ENCODE measurements at regions not wholly inside any gene's neighbourhood (a gene's known extent, or its start where the extent isn't known, plus 50 kb on each side); places are given as distances from the start of the nearest gene placed in this dataset.

GRCh38 chr2:128493880-128494279 lies 175.2 kb upstream of the HS6ST1 start:
- ATAC-seq (no peak), DNase-seq (no peak)
- H3K4me3 ChIP-seq, result no peak overlapping the region
- WGBS (ENCODE audit: insufficient coverage, low coverage, low lambda C conversion rate, missing lambda C conversion rate), result 67% methylated on average over 5 of the region's 15 CpGs
- intact Hi-C loops (cut with DNase I), result no loop called here
- H3K9me3 ChIP-seq, result no peaks in the 10 kb centered on the region
- H3K36me3 ChIP-seq, result no peaks in the 10 kb centered on the region
- TF ChIP-seq POLR2A (IDR thresholded peaks at IDR 0.05) (no peak), CTCF (IDR thresholded peaks at IDR 0.05) (no peak)
- H3K27me3 ChIP-seq, result no peaks in the 10 kb centered on the region
- no peak overlapping the region for H3K27ac ChIP-seq
- H3K4me1 ChIP-seq, result no peaks in the 10 kb centered on the region

DNA sequence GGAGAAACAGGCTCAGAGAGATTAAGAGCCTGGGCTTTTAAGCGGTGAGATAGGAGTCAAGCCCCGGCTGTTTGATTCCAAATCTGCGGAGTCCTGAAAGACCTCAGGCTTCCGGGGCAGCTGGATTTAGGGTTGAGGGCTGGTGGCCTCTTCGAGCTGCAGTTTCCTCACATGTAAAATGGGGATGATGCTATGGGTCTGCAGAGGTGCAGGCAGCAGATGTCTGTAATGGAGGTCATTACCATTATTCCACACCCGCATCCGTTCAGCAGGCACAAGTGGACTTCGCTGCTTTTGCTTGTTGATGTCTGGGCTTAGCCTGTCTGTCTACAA lies 175.6 kb upstream of the HS6ST1 start:
- WGBS (ENCODE audit: insufficient coverage, low coverage, low lambda C conversion rate, missing lambda C conversion rate), result 10% methylated on average over 2 of the region's 8 CpGs
- no peak overlapping the region for H3K4me3 ChIP-seq
- TF ChIP-seq POLR2A (IDR thresholded peaks at IDR 0.05) (no peak), CTCF (IDR thresholded peaks at IDR 0.05) (no peak)
- H3K4me1 ChIP-seq, result no peaks in the 10 kb centered on the region
- intact Hi-C loops (cut with DNase I), result no loop called here
- no peaks in the 10 kb centered on the region for H3K9me3 ChIP-seq
- DNase-seq, result no peak
- no peak for ATAC-seq
- H3K27ac ChIP-seq, result no peak overlapping the region
- H3K27me3 ChIP-seq, result no peaks in the 10 kb centered on the region
- H3K36me3 ChIP-seq, result no peaks in the 10 kb centered on the region

DNA sequence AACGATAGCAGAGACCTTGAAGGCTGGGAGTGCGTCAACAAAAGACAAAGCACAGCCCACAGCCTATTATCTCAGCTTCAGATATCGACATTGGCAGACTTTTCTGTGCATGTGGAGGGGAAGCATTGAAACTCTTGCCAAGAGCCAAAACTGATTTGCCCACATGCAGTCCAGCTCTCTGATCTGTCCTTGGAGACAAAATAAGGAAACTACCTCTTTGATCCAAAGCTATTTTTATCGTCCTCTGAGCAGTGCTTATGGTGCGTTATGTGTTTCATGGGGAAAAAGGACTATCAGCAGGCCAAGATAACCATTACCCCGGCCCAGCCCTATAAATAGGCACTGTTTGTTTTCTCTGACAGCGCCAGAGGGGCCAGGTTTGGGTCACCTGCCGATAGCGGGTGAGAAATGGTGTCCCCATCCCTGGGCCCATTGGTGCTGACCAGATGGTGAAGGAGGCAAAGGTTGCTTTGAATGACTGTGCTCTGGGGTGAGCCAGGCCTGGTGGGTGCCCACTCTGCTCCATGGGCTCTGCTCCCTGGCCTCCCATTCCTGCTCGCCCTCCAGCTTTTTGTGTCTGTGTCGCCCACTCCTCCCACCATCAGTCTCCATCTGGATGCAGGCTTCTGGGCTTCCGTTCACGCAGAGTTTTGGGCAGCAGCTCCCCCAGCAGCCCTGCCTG lies 176.1 kb upstream of the HS6ST1 start:
- WGBS (ENCODE audit: insufficient coverage, low coverage, low lambda C conversion rate, missing lambda C conversion rate), result 52% methylated on average over 10 of the region's 13 CpGs
- ATAC-seq (peak; percentile 61 to 80 (median 72)), DNase-seq (no peak)
- Histone ChIP-seq H3K4me1 (no peaks in the 10 kb centered on the region), H3K4me3 (no peak overlapping the region), H3K36me3 (no peaks in the 10 kb centered on the region), H3K27me3 (no peaks in the 10 kb centered on the region), H3K27ac (no peak overlapping the region), H3K9me3 (no peaks in the 10 kb centered on the region)
- intact Hi-C loops (cut with DNase I), result no loop called here
- TF ChIP-seq POLR2A (IDR thresholded peaks at IDR 0.05) (no peak), CTCF (IDR thresholded peaks at IDR 0.05) (no peak)

DNA sequence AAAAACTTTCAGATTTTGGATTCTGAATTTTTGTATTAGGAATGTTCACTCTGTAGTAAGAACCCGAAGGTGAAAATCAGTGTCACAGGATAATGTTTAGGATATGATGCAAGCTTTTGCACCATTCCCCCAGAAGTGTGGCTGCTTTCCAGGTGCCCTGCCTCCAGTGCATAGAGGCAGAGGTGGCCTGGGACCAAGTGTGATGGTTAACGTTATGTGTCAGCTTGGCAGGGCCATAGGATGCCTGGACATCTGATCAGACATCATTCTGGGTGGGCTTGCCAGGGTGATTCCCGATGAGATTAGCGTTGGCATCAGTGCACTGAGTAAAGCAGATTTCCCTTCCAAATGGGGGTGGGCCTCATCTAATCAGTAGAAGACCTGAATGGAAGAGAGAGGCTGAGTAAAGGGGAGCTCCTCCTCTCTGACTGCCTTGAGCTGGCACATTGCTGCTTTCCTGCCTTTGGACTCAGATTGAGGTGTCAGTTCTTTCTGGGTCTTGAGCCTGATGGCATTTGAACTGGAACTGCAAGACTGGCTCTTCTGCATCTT lies 177.4 kb upstream of the HS6ST1 start:
- WGBS (ENCODE audit: insufficient coverage, low coverage, low lambda C conversion rate, missing lambda C conversion rate), result 83% methylated on average over 3 of the region's 4 CpGs
- DNase-seq, result no peak

More for the DNA sequence above, 177.4 kb upstream of the HS6ST1 start:
- Histone ChIP-seq H3K9me3 (no peaks in the 10 kb centered on the region), H3K4me1 (no peaks in the 10 kb centered on the region), H3K27me3 (no peaks in the 10 kb centered on the region), H3K4me3 (no peak overlapping the region), H3K36me3 (no peaks in the 10 kb centered on the region), H3K27ac (no peak overlapping the region)
- no peak for ATAC-seq
- intact Hi-C loops (cut with DNase I), result no loop called here
- TF ChIP-seq POLR2A (IDR thresholded peaks at IDR 0.05) (no peak), CTCF (IDR thresholded peaks at IDR 0.05) (no peak)

Measured in right lobe of liver (tissue), 6 donors.